ENCODE measurements at regions not wholly inside any gene's neighbourhood (a gene's known extent, or its start where the extent isn't known, plus 50 kb on each side); places are given as distances from the start of the nearest gene placed in this dataset.

DNA sequence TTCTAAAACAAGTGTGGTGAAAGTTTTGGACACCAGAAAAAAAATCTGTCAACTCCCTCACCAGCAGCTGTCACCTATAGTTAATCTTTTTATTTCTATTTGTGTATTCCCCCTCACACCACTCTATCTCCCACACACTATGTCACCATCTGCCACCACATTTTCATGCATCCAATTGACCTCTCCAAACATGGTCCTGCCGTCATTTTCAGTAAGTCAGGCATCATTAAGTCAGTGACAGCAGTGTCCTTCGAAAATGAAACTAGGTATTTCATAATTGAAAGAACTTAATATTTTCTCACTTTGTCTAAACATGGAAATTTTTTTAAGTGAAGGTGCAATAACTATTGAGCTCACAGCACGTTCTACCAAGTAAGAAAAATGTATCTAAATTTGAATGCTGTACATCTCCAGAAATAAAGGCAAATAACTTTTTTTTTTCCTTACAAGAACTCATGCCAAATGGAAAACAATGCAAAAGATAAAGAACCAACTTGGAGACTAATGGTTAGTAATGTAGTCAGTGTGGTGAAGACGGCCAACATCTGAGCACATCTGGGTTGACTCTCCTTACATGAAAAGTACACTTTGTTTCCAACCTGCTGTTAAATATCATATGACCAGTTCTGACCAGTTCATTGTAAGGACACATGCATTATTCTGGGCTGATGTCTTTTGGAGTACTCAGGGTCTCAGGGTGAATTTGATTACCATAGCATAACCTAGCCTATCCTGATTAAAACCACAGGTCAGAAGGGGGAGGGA, 623.3 kb upstream of the MANEA start:
- no peak for TF ChIP-seq EZH2 (IDR thresholded peaks at IDR 0.05; ENCODE audit: low read length, missing control alignments)
- TF ChIP-seq, protein P1, sequence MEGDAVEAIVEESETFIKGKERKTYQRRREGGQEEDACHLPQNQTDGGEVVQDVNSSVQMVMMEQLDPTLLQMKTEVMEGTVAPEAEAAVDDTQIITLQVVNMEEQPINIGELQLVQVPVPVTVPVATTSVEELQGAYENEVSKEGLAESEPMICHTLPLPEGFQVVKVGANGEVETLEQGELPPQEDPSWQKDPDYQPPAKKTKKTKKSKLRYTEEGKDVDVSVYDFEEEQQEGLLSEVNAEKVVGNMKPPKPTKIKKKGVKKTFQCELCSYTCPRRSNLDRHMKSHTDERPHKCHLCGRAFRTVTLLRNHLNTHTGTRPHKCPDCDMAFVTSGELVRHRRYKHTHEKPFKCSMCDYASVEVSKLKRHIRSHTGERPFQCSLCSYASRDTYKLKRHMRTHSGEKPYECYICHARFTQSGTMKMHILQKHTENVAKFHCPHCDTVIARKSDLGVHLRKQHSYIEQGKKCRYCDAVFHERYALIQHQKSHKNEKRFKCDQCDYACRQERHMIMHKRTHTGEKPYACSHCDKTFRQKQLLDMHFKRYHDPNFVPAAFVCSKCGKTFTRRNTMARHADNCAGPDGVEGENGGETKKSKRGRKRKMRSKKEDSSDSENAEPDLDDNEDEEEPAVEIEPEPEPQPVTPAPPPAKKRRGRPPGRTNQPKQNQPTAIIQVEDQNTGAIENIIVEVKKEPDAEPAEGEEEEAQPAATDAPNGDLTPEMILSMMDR (conservative IDR thresholded peaks at IDR 0.05 in 1 of 2, IDR thresholded peaks at IDR 0.05 in 1 of 2; ENCODE audit: low read depth in 1 of 2, low read length in 2 of 2) = no peak

Measured in fibroblast of lung (primary cell).